ENCODE measurements at regions not wholly inside any gene's neighbourhood (a gene's known extent, or its start where the extent isn't known, plus 50 kb on each side); places are given as distances from the start of the nearest gene placed in this dataset.
"Not testable (repeated sequence)": the region's sequence is repeated elsewhere in the genome, so short reads cannot be mapped to it uniquely, and the experiment has no call there.

DNA sequence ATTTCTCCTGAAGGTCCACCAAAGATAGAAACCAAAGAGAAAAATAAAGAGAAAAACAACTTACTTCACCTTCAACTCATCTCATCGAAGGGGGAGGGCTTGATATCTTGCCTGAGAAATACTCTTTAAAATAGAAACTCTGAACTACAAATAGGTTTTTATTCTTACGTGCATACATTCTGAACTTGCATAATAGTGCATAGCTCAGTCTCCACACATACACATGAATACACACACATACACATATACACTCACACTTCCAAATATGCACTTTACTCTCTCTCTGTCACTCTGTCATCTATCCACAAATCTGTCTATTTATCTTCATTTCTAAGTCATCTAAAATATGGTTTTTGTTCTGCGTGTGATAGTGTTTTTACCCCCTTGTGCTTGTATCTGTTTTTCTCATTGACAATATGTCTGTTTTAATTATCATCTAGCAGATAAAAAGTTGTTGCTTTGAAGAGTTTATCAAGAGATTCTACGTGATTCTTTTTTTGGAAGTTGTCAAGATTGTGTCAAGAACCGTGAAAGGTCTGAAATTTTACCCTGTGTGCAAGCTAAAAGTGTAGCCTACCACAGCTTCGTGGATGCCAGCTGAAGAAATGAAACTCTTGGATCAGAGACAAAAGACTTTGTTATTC lies 468.8 kb downstream of the EPM2A start:
- no peak for DNase-seq

- DNase-seq: no peak
Measured at GRCh38 chr6:145267076-145267867, 468.0 kb downstream of the EPM2A start.

- no peak for DNase-seq
Measured at GRCh38 chr6:145270464-145270863, 464.9 kb downstream of the EPM2A start.

- no peak for DNase-seq
Measured at GRCh38 chr6:145271040-145271439, 464.3 kb downstream of the EPM2A start.

DNA sequence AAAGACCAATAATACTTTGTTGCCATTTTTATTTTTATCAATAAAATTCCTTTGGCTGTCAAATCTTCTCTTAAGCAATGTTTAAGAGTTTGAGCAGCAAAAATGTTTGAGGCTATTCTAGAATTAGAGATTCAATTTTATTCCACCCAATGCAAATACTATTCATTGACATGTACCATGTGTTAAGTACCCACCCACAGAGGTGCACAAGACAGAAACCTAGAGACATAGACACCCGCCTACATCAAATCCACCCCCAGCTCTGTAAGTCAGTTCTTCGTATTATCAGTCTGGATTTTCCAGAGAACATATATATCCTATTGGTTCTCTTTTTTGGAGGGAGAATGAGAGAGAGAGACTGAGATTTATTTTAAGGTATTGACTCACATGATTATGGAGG lies 463.7 kb downstream of the EPM2A start:
- no peak for DNase-seq

DNA sequence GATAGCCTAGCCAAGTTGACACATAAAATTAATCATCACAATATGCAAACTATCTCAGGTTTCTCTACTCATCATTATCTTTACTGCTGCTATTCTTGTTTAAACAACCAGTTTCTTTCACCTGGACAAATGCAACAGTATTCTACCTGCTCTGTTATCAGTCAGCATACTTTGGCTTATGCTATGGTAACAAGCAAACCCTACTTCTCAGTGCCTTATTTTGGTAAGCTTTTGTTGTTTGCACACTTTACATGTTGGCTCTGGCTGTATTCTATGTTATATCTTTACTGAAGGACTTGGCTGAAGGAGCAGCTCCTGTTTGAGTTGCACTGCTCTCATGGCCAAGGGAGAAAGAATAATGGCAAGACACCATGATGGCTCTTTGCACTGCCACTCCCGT lies 463.1 kb downstream of the EPM2A start:
- no peak for DNase-seq

GRCh38 chr6:145273136-145273535 lies 462.2 kb downstream of the EPM2A start:
- DNase-seq: no peak

DNA sequence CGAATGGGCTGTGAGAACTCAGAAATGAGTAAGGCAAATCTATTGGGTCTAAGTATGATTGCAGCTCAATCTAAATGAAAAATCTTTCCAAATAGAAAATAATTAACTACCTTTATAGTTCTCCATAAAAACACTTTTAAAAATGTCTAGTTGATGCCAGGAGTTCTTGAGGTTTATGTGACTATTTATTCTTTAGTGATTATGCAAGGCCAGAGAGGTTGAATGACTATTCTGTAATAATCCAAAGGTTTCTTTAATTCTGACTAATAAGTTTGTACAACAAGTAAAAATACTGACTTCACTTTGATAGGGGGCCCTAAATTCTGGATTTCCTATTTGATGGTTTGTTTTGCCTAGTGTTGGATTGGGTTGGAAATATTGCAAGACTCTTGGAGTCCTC lies 461.2 kb downstream of the EPM2A start:
- DNase-seq: no peak

DNA sequence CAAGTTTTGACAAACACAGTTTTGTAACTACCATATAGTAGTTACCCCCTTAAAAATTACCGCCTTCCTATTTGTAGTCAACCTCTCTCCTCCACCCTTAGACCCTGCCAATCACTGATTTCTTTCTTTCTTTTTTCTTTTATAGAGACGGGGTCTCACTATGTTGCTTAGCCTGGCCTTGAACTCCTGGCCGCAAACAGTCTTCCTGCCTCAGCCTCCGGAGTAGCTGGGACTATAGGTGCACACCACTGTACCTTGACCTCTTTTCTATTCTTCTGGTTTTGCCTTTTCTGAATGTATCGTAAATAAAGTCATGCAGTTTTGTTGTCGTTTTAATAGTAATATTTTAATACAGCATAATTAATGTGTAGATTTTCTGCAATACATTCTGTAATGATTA lies 460.3 kb downstream of the EPM2A start:
- no peak for DNase-seq

DNA sequence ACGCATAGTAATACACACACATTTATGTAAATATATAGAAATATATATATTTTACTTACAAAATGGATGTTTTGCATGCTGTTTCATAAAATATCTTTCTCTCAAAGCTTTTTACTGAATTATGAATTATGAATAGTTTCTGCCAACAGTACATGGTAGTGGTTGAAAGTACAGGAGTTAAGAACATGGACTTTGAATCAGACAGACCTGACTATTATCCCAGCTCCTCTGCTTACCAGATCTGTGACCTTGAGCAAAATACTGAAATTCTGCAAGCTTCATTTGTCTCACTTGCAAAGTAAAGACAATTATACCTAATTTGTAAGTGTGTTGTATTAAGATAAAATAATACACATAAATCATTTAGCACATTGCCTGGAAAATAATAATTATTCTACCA lies 459.5 kb downstream of the EPM2A start:
- DNase-seq: no peak

DNA sequence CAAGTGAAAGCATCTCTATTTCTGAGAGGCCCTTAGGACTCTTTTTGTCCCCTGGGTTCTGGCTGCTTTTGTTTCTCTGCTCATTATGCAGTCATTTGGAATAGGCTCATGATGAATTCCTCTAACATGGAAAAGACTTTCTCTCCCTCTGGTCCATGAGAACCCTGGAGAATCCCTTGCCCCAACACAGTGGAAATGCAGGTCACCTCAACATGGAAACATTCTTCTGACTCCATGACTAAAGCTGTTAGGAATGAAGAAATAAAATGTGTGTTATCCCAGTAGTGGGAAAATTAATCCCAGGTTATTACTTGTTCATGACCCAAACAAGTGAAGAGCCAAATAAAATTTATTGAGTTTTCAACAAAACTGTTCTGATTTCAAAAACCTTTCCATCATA lies 458.6 kb downstream of the EPM2A start:
- DNase-seq: peak; percentile 12

- no peak for DNase-seq
Measured at GRCh38 chr6:145277358-145278086, 457.8 kb downstream of the EPM2A start.

DNA sequence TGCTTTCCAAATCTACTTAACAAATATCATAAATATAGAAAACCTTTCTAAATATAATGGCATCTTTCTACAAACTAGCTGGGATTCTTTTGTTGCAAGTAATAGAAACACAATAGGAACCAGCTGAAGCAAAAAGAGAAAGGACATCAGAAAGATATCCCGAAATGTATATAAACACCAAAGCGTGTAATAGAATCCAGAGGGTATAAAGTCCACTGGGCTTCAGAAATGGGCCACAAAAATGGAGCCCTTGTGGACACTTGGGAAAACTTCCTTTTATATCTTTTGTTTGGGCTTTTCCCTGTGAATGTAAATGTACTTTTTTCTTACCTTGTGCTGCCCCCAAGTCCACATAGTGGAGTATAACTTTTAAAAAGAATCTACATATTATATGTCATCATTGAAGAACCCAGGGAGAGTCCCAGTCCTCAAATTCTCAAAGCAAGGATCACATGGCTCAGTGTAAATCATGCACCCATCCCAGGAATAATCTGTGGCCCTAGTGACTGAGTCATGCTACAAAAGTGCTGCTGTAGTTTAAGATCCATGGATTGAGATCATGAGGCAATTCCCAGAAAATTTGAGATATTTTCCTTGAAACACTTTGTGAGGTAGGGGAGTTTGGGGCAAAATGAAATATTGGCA lies 457.0 kb downstream of the EPM2A start:
- peak; percentile 37 for DNase-seq

- no peak for DNase-seq
Measured at GRCh38 chr6:145279551-145279950, 455.8 kb downstream of the EPM2A start.

DNA sequence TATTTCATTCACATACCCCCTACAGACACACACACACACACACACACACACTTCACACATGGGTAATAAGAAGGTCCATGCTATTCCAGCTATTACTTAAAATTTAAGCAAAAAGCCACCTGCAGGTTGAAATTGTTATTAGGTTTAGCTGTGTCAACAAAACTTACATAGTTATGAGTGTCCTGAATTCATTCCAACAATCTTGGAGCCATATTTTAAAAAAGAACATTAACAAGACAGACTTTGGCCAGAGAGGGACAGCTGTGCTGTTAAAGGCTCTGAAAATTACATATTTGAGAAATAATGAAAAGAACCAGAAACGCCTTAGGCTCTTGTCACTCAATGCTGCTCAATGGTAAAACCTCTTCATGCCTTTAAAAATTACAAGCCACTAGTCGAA lies 455.3 kb downstream of the EPM2A start:
- DNase-seq: no peak

DNA sequence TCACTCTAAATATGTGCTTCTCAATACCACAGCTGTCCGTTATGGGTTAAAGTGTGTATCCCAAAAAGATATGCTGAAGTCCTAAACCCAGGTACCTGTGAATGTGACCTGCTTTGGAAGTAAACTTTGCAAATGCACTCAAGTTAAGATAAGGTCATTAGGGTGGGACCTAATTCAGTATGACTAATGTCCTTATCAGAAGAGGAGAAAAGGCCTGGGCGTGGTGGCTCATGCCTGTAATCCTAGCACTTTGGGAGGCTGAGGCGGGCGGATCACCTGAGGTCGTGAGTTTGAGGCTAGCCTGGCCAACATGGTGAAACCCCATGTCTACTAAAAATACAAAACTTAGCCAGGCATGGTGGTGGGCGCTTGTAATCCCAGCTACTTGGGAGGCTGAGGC lies 452.1 kb downstream of the EPM2A start:
- DNase-seq: not testable (repeated sequence)

GRCh38 chr6:145283856-145284255 lies 451.5 kb downstream of the EPM2A start:
- DNase-seq: no peak

DNA sequence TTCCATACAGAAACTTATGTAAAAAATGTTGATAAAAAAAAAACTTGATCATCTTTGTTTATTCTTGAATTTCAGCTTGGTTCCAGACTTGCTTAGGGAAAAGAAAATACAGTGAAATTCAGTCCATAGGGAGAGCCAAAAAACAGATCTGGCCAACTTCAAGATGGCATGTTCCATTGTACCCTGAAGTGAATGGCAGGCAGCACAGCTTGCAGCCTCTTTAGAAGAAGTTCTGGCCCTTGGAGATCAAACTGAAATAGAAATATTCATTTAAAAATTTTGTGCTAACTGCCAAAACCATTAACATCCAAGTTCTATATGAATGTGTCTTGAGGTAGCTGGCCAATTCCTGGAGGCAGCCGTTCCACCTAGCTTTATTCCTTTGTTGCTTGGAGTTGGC lies 448.4 kb downstream of the EPM2A start:
- DNase-seq: no peak

GRCh38 chr6:145289573-145289972 lies 445.7 kb downstream of the EPM2A start:
- no peak for DNase-seq

GRCh38 chr6:145290122-145290521 lies 445.2 kb downstream of the EPM2A start:
- no peak for DNase-seq

GRCh38 chr6:145292066-145292465 lies 443.3 kb downstream of the EPM2A start:
- no peak for DNase-seq

GRCh38 chr6:145294942-145295341 lies 440.4 kb downstream of the EPM2A start:
- DNase-seq: no peak

DNA sequence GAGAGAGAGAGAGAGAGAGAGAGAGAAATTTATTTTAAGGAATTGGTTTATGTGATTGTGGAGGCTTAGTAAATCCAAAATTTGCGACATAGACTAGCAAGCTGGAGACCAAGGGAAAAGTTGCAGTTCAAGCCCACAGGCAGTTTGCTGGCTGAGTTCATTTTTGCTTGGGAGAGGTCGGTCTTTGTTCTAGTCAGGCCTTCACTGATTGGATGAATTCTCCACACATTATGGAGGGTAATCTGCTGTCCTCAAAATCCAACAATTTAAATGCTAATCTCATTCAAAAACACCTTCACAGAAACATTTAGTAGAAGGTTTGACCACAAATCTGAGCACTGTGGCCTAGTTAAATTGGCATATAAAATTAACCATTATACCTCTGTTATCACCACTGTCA lies 439.6 kb downstream of the EPM2A start:
- DNase-seq: no peak

GRCh38 chr6:145305670-145306069 lies 429.6 kb downstream of the EPM2A start:
- no peak for DNase-seq

Measured in NCI-H226 (cell line).